GM12872 (cell line): ENCODE measurements at regions not wholly inside any gene's neighbourhood (a gene's known extent, or its start where the extent isn't known, plus 50 kb on each side); places are given as distances from the start of the nearest gene placed in this dataset.

Experiments used
- TF ChIP-seq, protein P1 (sequence below): IDR thresholded peaks from 3 replicates; pipeline ENCODE4 v1.5.1; 2011; ENCODE audit warnings: low read depth, mild to moderate bottlenecking, low read length, moderate library complexity; ENCODE audit not compliant: insufficient read depth

DNA sequence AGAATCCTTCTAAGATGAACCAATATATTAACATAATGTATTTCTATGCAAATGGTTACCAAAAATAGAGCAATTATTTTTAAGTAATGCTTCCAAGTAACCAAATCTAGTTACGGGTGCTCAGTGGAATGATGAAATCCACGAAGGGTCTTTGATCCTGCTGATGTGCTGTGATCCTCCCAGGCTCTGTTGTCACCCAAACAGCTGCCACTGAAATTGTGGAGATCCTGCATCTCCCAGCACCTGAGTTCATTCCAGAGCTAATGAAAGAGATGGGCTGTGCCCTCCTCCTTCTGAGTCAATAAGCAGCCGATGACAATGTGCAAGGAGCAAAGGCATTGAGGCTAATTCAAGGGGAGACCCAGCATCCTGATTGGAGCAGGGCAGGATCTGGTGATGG lies 362.4 kb upstream of the SOX11 start:
- TF ChIP-seq, protein P1, sequence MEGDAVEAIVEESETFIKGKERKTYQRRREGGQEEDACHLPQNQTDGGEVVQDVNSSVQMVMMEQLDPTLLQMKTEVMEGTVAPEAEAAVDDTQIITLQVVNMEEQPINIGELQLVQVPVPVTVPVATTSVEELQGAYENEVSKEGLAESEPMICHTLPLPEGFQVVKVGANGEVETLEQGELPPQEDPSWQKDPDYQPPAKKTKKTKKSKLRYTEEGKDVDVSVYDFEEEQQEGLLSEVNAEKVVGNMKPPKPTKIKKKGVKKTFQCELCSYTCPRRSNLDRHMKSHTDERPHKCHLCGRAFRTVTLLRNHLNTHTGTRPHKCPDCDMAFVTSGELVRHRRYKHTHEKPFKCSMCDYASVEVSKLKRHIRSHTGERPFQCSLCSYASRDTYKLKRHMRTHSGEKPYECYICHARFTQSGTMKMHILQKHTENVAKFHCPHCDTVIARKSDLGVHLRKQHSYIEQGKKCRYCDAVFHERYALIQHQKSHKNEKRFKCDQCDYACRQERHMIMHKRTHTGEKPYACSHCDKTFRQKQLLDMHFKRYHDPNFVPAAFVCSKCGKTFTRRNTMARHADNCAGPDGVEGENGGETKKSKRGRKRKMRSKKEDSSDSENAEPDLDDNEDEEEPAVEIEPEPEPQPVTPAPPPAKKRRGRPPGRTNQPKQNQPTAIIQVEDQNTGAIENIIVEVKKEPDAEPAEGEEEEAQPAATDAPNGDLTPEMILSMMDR = no peak

DNA sequence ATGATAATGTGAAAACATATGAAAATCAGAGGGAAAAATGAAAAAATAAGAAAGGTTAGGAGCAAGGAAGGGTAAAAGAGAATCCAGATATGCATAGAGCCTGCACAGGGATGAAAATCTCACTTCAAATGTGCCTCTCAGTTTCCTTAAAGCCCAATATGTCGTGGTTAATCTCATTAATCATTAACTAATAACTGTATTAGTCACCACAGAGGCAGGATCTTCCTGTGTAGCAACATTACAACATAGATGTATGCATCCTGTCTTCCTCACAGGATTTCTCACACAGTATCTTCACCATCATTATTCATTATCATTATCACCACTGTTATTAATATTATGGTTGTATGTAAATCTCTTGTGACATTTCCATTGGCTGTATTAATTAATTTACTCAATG lies 361.2 kb upstream of the SOX11 start:
- TF ChIP-seq, protein P1 = no peak

DNA sequence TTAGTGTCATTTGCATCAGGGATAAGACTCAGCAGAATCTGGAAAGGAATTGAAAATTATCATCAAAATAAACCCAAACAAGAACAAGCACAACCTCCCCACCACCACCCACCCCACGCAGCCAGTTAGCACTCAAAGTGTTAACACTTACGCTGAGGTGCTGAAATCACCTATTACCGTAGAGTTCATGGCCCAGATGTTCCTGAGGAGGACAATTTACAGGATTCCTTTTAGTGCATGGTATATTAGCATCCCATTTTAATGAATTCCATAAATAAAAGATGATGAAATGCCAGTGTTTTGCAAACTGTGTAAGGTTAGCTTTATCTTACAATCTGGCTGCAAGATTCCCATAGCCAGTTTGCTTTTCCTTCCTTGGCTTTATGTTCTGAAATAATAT lies 359.3 kb upstream of the SOX11 start:
- TF ChIP-seq, protein P1 = no peak

DNA sequence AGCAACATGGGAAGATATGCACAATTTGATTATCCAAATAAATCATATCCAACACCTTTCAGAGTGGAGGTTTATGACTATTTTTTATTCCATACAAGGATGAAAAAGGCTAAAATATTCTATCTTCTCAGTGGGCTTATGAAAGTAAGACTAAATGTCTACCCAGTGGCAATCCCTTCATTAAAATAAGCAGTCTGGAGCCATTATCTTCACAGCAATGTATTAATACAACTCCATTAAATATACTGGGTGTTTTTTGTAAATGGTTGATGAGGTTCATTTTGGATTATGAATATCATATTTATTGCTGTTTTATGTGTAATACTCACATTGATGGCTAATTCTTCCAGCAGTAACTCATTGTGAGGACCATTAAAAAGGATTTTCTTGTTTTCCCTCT lies 352.7 kb upstream of the SOX11 start:
- TF ChIP-seq, protein P1 = no peak

DNA sequence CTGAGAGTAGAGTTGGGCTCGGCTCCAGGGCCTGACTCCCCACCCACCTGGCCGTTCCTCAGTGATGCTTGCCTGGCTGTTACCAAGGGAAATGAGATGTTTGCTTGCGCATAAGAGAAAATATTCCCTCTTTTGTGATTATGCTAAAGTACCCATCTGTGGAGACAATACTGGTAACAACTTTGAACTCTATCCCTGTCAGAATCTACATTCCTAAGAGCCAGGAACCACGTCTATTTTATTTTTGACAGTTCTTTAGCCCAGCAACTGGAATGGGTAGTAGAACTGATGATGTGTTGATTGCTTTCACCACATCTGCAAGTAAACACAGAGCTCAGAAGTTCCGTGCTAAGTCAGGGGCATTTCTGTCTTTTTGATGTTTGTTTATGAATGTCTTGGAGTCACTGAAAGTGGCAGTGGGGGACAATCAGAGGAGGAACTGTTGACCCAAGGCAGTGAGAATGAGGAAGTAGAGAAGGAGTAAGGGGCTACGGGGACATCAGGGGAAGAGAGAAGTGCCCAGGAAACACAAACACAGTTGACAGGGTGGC lies 348.3 kb upstream of the SOX11 start:
- TF ChIP-seq, protein P1 = no peak

DNA sequence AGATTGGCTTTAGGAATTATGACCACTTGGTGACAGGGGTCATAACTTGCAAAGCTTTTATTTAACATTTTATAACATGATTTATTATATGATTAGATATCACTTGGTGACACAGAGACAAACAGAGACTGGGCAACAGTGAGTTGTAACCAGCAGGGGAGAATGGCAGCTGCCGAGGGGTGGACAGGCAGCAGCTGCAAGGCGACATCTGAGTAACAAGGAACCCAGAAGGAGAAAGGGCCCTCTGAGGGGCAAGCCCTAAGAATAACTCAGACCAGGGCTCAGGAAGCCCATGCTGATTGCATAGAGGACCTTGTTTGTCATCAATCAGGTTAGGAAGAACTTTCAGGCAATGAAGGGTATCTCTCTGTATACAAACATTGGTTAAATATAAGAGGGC lies 339.9 kb upstream of the SOX11 start:
- TF ChIP-seq, protein P1 = no peak

DNA sequence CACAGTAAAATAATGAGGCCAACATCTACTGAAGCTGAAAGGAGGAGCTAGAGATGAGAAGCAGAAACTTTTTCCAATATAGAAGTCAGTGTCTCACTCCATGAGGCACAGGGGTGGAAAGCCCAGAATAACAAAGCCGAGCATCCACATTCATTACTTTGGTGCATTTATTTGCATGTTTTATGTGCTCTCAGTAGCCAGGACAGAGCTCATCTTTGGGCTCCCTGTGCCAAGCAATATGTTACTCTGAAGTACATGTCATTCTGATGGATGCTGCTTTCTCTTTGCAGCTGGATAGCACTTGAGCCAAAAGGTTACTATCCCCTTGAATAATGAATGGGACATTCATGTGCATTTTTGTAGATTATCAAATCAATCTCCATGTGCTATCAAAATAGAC lies 338.6 kb upstream of the SOX11 start:
- TF ChIP-seq, protein P1 = no peak
